GM21528 (cell line): ENCODE measurements at regions not wholly inside any gene's neighbourhood (a gene's known extent, or its start where the extent isn't known, plus 50 kb on each side); places are given as distances from the start of the nearest gene placed in this dataset.

ENCODE experiments used
- ATAC-seq: cut with Tn5 transposase; IDR thresholded peaks from one replicate; pipeline ENCODE4 v1.9.1; 2021; ENCODE audit warnings: mild to moderate bottlenecking, moderate library complexity; ENCODE audit not compliant: unreplicated experiment, low FRiP score

DNA sequence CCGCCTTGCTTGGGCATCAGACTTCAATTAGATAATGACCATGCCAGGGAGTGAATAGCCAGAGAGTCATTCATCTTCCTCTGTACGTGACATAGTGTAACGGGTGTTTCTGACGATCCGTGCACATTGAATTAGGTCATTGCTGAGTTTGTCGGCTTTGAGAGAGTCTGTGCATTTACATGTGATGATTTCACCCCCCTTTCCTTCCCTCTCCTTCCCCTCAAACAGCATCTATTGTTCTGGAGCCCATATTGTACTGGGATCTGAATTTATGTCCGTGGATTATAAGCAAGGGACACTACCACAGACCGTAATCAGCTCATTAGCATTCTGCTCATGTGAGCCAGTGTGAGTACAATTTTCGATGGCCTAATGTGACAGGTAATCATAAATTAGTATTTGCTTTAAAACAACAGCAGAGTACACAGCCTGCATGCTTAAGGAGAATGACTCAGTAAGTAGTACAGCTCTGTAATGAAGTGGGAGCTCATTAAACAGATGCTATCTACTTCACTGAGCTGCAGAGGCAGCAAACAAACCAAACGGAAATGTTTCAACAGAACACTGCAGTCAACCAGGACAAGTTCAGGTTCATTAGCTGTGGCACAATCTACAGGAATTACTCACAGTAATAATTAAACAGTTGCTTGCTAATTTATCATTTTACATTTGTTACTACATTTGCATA is 302.1 kb downstream of the CSNK1G3 start:
- no peak for ATAC-seq

DNA sequence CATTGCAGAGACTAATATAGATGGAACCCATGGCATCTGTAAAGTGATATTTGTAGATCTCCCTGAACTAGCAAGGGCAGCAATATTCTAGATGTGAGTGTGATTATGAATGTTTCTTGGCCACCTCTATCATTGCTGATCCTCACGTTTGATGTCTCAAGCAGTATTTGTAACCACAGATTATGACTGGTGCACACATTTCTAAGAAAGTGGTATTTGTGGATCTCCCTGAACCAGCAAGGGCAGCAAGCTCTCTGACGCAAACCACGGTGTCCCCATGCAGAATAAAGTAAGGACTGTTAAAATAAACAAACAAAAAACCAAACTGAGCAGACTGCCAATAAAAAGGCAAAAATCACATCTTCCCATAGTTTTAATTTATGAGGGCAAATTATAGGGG is 301.3 kb downstream of the CSNK1G3 start:
- ATAC-seq = no peak

GRCh38 chr5:123811831-123812230 is 299.9 kb downstream of the CSNK1G3 start:
- ATAC-seq = no peak

- no peak for ATAC-seq
Measured at GRCh38 chr5:123810746-123811340, 298.9 kb downstream of the CSNK1G3 start.

DNA sequence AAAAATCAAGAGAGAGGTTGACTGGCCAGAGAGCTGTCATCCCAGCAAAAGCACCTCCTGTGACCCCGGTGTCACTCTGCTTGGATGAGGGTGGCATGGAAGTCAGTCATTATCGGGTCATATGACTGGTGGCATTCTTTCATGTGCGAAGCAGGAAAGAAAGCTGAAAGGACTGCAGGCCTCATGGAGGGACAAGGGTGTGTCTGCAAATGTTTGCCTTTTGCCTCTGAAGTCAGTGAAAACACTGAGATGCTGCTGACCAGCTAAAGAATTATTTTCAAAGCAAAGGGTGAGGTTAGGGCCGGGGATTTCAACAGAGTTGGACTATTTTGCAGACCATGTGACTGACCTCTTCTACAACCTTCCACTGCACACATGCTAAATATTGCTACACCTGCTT is 298.3 kb downstream of the CSNK1G3 start:
- ATAC-seq = no peak

DNA sequence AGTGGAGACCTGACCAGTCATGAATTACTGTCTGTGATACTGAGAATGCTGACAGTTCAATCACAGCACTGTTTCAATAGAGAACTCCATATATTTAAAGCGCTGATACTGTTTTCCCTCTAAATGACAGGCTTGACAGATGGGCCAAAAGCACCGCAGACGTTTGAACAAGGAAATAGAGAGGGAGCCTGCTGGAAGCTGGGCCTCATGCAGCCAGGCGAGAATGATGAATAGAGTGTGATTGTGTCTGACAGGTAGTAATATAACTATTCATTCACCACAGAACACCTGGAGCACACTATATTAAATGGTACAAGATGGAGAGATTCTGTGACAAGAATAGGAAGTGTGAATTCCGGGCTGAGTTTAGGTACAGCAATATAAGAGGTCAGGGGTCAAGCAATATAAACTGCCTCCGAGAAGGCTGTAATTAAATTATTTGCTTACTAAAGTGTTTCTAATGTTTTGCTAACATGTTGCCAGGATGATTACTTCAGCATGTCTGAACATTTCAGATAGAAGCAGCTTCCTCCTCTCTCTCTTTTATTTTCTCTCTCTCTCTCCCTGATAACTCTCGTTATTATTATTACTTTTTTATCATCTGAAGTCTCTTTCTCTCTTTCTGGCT is 297.7 kb downstream of the CSNK1G3 start:
- ATAC-seq = no peak

- no peak for ATAC-seq
Measured at GRCh38 chr5:123808461-123809380, 296.7 kb downstream of the CSNK1G3 start.

DNA sequence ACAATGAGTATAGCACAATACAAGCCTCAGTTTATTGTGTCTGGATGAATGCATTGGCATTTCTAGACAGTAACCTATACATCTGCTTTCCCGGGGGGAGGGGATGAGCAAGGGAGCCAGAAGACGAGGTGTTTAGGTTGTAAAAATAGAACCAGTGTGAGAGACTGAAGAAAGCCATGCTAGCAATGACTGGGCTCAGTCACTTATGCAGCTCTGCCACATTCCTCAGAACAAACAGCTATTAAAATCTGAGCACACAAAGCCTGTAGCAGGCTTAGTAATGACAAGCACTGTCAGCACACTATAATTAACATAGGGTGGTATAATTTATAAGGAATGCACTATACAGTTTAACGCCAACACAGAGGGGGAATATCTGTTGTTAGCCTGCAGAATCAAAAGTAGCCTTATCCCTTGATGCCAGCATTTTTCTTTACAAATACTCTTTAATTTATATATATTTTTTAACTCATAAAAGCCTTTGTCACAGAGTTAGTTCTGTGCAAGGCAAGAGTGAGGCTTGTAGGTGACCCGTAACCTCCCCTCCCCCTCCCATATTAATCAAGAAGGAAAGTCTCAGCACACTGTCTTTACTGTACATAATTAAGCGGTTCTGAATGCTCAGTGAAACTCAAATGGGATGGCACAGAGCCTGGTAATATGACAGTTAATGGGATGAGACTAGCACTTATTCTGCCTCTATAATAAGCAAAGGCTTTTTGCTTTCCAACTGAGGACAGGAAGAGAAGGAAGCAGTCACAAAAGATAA is 295.4 kb downstream of the CSNK1G3 start:
- ATAC-seq = no peak

GRCh38 chr5:123806644-123807043 is 294.7 kb downstream of the CSNK1G3 start:
- no peak for ATAC-seq

DNA sequence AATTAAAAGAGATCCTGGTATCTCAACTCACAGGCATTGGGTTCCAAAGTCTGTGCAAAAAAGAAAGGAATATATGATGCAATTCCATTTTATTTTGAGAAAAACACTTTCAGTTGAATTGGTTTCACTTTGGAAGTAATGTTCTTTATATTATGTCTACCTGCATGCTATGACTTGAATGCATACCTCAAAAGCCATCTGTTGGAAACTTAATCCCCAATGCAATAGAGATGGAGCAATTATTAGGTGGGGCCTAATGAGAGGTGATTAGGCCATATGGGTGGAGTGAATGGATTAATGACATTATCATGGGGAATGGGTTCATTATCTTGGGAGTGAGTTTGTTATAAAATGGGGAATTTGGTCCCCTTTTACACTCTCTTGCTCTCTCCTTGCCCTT is 293.3 kb downstream of the CSNK1G3 start:
- no peak for ATAC-seq

- ATAC-seq = no peak
Measured at GRCh38 chr5:123803359-123803758, 291.4 kb downstream of the CSNK1G3 start.

DNA sequence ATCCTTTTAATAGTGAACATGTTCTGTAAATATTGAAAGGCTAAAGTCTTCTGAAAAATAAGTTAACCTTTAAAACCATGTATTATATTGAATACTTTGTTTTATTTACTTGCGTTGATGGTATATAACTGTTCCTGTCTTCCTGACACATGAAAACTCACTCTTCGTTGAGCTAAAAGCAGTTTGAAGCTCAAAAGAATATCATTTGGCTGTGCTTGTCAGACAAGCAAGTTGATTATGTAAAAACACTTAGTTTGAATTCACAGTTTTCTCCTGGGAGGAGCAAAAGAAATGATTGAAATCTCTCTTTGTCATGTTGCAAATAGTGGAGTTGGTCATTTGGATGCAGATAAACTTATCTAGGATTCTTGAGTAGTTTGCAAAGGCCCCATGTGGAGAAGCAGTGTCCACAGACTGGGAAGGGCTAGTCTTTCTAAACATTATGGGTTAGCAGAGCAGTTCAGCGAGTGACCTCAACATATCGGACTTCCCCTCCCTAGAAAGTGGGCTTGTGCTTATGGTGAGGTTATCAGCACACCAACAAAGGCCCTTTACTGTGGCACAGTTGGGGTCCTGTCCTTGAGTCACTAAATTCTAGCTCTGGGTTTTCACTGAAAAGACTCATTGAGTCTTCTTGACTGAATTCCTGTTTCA is 290.4 kb downstream of the CSNK1G3 start:
- no peak for ATAC-seq

DNA sequence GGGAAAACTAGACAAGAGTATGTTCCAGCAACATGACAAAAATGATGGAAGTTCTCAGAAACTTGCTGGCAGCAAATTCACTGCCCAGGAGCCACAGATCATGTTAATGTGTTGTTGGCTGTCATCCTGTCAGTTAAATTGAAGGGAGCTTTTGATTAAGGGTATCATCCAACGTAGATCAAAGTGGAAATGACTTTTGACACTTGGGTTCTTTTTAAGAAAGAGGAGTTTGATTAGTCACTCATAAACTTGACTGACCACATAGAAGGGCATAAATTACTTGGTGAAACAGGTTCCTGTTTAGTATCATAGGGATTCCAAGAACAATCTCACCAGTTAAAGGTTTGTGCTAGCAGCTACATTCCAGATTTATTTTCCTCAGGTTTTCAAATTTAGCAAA is 288.7 kb downstream of the CSNK1G3 start:
- ATAC-seq = no peak

DNA sequence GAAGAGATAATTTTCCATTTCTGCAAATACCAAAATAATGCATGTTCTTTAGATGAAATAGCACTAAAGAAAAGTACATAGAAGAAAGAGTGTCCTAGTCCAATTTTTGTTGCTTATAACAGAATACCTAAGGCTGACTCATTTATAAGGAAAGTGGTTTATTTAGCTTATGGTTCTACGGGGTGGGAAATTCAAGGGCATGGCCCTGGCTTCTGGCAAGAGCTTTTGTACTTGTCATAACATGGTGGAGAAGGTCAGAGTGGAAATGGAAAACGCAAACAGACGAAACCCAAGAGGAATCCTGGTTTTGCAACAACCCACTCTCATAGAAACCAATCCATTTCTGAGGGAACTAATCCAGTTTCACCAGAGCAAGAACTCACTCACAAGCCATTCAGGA is 283.7 kb downstream of the CSNK1G3 start:
- ATAC-seq = no peak

DNA sequence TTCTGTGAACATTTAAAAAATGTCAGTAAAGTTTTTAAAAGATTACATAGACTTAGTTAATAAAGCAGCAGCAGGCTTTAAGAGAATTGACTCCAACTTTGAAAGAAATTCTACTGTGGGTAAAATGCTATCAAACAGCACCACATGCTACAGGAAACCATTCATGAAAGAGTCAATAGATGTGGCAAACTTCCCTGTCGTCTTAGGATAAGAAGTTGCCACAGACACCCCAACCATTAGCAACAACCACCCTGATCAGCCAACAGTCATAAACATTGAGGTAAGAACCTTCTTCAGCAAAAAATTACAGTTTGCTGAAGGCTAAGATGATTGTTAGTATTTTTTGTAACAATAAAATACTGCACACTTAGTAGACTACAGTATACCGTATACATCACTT is 278.2 kb downstream of the CSNK1G3 start:
- no peak for ATAC-seq

- ATAC-seq = no peak
Measured at GRCh38 chr5:123787635-123788034, 275.7 kb downstream of the CSNK1G3 start.

GRCh38 chr5:123787136-123787535 is 275.2 kb downstream of the CSNK1G3 start:
- ATAC-seq = no peak

GRCh38 chr5:123786411-123786810 is 274.4 kb downstream of the CSNK1G3 start:
- no peak for ATAC-seq

DNA sequence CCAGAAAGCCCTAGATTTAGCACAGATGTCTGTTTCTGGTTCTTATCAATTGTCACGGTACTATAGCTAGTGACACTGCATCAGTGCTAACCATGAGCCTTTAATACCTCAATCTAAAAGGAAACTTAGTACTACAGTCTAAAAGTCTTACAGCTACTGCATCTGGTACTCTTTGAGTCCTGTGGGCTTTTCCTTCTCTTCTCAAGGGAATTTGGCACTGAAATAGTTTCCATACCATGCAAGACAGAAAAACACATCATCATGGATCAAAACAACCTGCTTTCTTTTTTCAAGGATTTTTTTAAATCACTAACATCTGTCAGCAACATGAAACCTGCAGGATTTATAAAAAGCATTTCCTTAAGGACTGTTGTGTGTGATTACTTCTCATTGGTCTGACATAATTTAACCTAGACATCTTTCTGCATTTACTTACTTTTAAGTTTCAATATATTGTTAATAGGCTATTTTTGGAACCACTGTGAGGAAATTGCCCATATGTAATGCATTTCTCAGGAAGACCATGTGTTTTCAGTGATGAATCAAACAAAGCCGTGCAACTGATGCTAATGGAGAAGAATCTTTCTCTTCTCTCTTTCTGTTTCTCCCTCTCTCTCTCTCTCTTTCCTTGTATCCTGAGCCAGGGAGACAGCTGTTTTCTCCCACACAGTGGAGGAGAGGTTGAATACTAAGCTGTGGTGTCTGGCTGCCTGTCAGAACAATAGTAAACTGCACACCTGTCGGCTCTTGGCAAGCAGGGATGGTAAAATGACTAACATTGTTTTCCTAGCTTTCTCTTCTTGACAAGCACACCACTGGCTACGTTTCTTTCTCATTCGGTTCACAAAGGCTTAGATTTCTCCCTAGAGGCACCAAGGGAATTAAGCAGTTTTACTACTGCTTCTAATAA is 273.4 kb downstream of the CSNK1G3 start:
- no peak for ATAC-seq
